HG03280 (cell line): ENCODE measurements at regions not wholly inside any gene's neighbourhood (a gene's known extent, or its start where the extent isn't known, plus 50 kb on each side); places are given as distances from the start of the nearest gene placed in this dataset.

Source experiments
- ATAC-seq: cut with Tn5 transposase; IDR thresholded peaks from one replicate; pipeline ENCODE4 v1.9.1; 2021; ENCODE audit warnings: mild to moderate bottlenecking, moderate library complexity; ENCODE audit not compliant: unreplicated experiment

GRCh38 chr2:66382091-66382490 lies 52.8 kb upstream of the MEIS1 start:
- ATAC-seq = no peak

GRCh38 chr2:66379473-66379872 lies 55.5 kb upstream of the MEIS1 start:
- ATAC-seq = no peak

GRCh38 chr2:66377832-66378231 lies 57.1 kb upstream of the MEIS1 start:
- no peak for ATAC-seq

- no peak for ATAC-seq
These were observed 64.1 kb upstream of the MEIS1 start for GRCh38 chr2:66370824-66371223.

- ATAC-seq = no peak
These were observed 68.3 kb upstream of the MEIS1 start for GRCh38 chr2:66366619-66367018.

GRCh38 chr2:66364495-66365333 lies 70.2 kb upstream of the MEIS1 start:
- no peak for ATAC-seq

- no peak for ATAC-seq
These were observed 72.2 kb upstream of the MEIS1 start for GRCh38 chr2:66362701-66363100.

GRCh38 chr2:66346231-66346664 lies 88.7 kb upstream of the MEIS1 start:
- no peak for ATAC-seq

GRCh38 chr2:66344087-66344663 lies 90.8 kb upstream of the MEIS1 start:
- ATAC-seq = no peak

GRCh38 chr2:66343259-66343658 lies 91.7 kb upstream of the MEIS1 start:
- no peak for ATAC-seq

- no peak for ATAC-seq
These were observed 94.4 kb upstream of the MEIS1 start for GRCh38 chr2:66340521-66340920.

GRCh38 chr2:66334237-66335029 lies 100.5 kb upstream of the MEIS1 start:
- ATAC-seq = no peak

- no peak for ATAC-seq
These were observed 103.7 kb upstream of the MEIS1 start for GRCh38 chr2:66331176-66331575.

GRCh38 chr2:66329081-66329605 lies 105.8 kb upstream of the MEIS1 start:
- no peak for ATAC-seq

GRCh38 chr2:66327066-66327740 lies 107.7 kb upstream of the MEIS1 start:
- no peak for ATAC-seq

GRCh38 chr2:66324909-66325528 lies 109.9 kb upstream of the MEIS1 start:
- ATAC-seq = no peak

- no peak for ATAC-seq
These were observed 110.6 kb upstream of the MEIS1 start for GRCh38 chr2:66324356-66324755.

GRCh38 chr2:66323406-66323805 lies 111.5 kb upstream of the MEIS1 start:
- no peak for ATAC-seq

- ATAC-seq = no peak
These were observed 112.2 kb upstream of the MEIS1 start for GRCh38 chr2:66322506-66323260.
